ENCODE measurements at regions not wholly inside any gene's neighbourhood (a gene's known extent, or its start where the extent isn't known, plus 50 kb on each side); places are given as distances from the start of the nearest gene placed in this dataset.

DNA sequence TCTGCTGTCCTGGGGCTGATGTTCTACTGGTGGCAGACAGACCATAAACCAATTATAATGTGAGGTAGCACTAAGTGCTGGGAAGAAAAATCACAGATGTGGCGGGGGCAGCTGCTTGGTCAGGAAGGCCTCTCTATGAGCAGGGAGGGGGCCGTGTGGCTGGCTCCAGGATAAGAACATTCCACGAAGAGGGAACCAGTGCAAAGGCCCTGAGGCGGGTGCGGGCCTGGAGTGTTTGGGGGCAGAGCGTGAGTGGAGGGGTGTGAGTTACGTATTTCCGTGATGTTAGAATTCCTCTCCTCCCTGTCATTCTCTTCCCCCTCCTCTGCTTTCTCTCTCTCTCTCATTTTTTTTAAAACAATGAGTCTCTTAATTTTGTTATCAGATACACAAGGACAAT is 67.2 kb downstream of the CEBPB start:
- TF ChIP-seq, protein P1, sequence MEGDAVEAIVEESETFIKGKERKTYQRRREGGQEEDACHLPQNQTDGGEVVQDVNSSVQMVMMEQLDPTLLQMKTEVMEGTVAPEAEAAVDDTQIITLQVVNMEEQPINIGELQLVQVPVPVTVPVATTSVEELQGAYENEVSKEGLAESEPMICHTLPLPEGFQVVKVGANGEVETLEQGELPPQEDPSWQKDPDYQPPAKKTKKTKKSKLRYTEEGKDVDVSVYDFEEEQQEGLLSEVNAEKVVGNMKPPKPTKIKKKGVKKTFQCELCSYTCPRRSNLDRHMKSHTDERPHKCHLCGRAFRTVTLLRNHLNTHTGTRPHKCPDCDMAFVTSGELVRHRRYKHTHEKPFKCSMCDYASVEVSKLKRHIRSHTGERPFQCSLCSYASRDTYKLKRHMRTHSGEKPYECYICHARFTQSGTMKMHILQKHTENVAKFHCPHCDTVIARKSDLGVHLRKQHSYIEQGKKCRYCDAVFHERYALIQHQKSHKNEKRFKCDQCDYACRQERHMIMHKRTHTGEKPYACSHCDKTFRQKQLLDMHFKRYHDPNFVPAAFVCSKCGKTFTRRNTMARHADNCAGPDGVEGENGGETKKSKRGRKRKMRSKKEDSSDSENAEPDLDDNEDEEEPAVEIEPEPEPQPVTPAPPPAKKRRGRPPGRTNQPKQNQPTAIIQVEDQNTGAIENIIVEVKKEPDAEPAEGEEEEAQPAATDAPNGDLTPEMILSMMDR (conservative IDR thresholded peaks at IDR 0.05; ENCODE audit: low read depth, low read length), result no peak
- no peak for TF ChIP-seq EZH2 (IDR thresholded peaks at IDR 0.05; ENCODE audit: low read length, unreplicated experiment)
- TF ChIP-seq EZH2phosphoT487 (IDR thresholded peaks at IDR 0.05; ENCODE audit: borderline replicate concordance, low read length), result no peak
